GM19455 (cell line): ENCODE measurements at regions not wholly inside any gene's neighbourhood (a gene's known extent, or its start where the extent isn't known, plus 50 kb on each side); places are given as distances from the start of the nearest gene placed in this dataset.

Source experiments
- ATAC-seq: cut with Tn5 transposase; IDR thresholded peaks from one replicate; pipeline ENCODE4 v1.9.1; 2021; ENCODE audit not compliant: unreplicated experiment

- no peak for ATAC-seq
These were observed 174.8 kb upstream of the DYNLRB2 start for GRCh38 chr16:80366023-80366422.

- ATAC-seq: no peak
These were observed 178.0 kb upstream of the DYNLRB2 start for GRCh38 chr16:80362816-80363215.

- ATAC-seq: no peak
These were observed 184.4 kb upstream of the DYNLRB2 start for GRCh38 chr16:80356365-80356764.

GRCh38 chr16:80355335-80355734 lies 185.5 kb upstream of the DYNLRB2 start:
- no peak for ATAC-seq

GRCh38 chr16:80350061-80350460 lies 190.7 kb upstream of the DYNLRB2 start:
- ATAC-seq: no peak

GRCh38 chr16:80347900-80348299 lies 192.9 kb upstream of the DYNLRB2 start:
- ATAC-seq: no peak

- ATAC-seq: no peak
These were observed 193.8 kb upstream of the DYNLRB2 start for GRCh38 chr16:80347002-80347401.

GRCh38 chr16:80346111-80346632 lies 194.6 kb upstream of the DYNLRB2 start:
- no peak for ATAC-seq

- no peak for ATAC-seq
These were observed 195.1 kb upstream of the DYNLRB2 start for GRCh38 chr16:80345701-80346100.

- ATAC-seq: no peak
These were observed 196.2 kb upstream of the DYNLRB2 start for GRCh38 chr16:80344570-80344969.

GRCh38 chr16:80341263-80341662 lies 199.5 kb upstream of the DYNLRB2 start:
- no peak for ATAC-seq

GRCh38 chr16:80337786-80338185 lies 203.0 kb upstream of the DYNLRB2 start:
- no peak for ATAC-seq

- ATAC-seq: no peak
These were observed 210.0 kb upstream of the DYNLRB2 start for GRCh38 chr16:80330803-80331202.

- ATAC-seq: no peak
These were observed 210.6 kb upstream of the DYNLRB2 start for GRCh38 chr16:80330150-80330549.

- ATAC-seq: no peak
These were observed 213.1 kb upstream of the DYNLRB2 start for GRCh38 chr16:80327740-80328139.

- ATAC-seq: no peak
These were observed 216.4 kb upstream of the DYNLRB2 start for GRCh38 chr16:80324371-80324770.

GRCh38 chr16:80323808-80324195 lies 217.0 kb upstream of the DYNLRB2 start:
- ATAC-seq: no peak

- no peak for ATAC-seq
These were observed 217.5 kb upstream of the DYNLRB2 start for GRCh38 chr16:80323187-80323807.

- ATAC-seq: no peak
These were observed 221.6 kb upstream of the DYNLRB2 start for GRCh38 chr16:80319181-80319580.

GRCh38 chr16:80318107-80318506 lies 222.7 kb upstream of the DYNLRB2 start:
- no peak for ATAC-seq

GRCh38 chr16:80317599-80318037 lies 223.2 kb upstream of the DYNLRB2 start:
- no peak for ATAC-seq

GRCh38 chr16:80317116-80317515 lies 223.7 kb upstream of the DYNLRB2 start:
- ATAC-seq: no peak

- ATAC-seq: no peak
These were observed 226.8 kb upstream of the DYNLRB2 start for GRCh38 chr16:80314042-80314441.
